ENCODE measurements at regions not wholly inside any gene's neighbourhood (a gene's known extent, or its start where the extent isn't known, plus 50 kb on each side); places are given as distances from the start of the nearest gene placed in this dataset.
"Not testable (repeated sequence)": the region's sequence is repeated elsewhere in the genome, so short reads cannot be mapped to it uniquely, and the experiment has no call there.

- no peaks in the 10 kb centered on the region for H3K79me2 ChIP-seq (ENCODE audit: insufficient read depth, low read length)
- no peak overlapping the region for H3K27ac ChIP-seq (ENCODE audit: low read depth, low read length, poor library complexity, severe bottlenecking)
- no peak overlapping the region for H3K9ac ChIP-seq (ENCODE audit: low read length)
- H3K9me3 ChIP-seq (ENCODE audit: low read length): peaks cover 8% of the 10 kb centered on the region; the same call in 1 of the 2 replicates
- peaks cover 19% of the 10 kb centered on the region for H3K4me1 ChIP-seq (ENCODE audit: insufficient read depth, low read length, severe bottlenecking)
- no peak overlapping the region for H3K4me3 ChIP-seq (ENCODE audit: low read depth, low read length, poor library complexity, severe bottlenecking)
- no peaks in the 10 kb centered on the region for H3K27me3 ChIP-seq (ENCODE audit: insufficient read depth, low read length)
- H3F3A ChIP-seq (ENCODE audit: insufficient read depth, low read length): no peaks in the 10 kb centered on the region
- no peaks in the 10 kb centered on the region for H4K20me1 ChIP-seq (ENCODE audit: insufficient read depth, low read length)
- H3K4me2 ChIP-seq (ENCODE audit: low read length): 0 out of 2 replicates have a peak overlapping the region, but pooled peaks have one; percentile 17
- peak overlapping the region; percentile 88 for H2AFZ ChIP-seq (ENCODE audit: low read length)
- no peaks in the 10 kb centered on the region for H3K9me2 ChIP-seq (ENCODE audit: low read depth, low read length)
- H3K36me3 ChIP-seq (ENCODE audit: insufficient read depth, low read length): no peaks in the 10 kb centered on the region
- no peak for TF ChIP-seq EZH2 (IDR thresholded peaks at IDR 0.05; ENCODE audit: borderline replicate concordance, low read length)
Observed at GRCh38 chr1:194060481-194060880, 874.1 kb upstream of the B3GALT2 start.

- not testable (repeated sequence) for H3K79me2 ChIP-seq (ENCODE audit: insufficient read depth, low read length); H3K4me2 ChIP-seq (ENCODE audit: low read length)
Observed at GRCh38 chr1:194058268-194058667, 871.9 kb upstream of the B3GALT2 start.

GRCh38 chr1:194056169-194056568, 869.8 kb upstream of the B3GALT2 start:
- Histone ChIP-seq H3K79me2 (ENCODE audit: insufficient read depth, low read length) (no peaks in the 10 kb centered on the region), H3K36me3 (ENCODE audit: insufficient read depth, low read length) (no peaks in the 10 kb centered on the region), H3K4me2 (ENCODE audit: low read length) (peak overlapping the region; percentile 15; the same call in 1 of the 2 replicates), H4K20me1 (ENCODE audit: insufficient read depth, low read length) (no peaks in the 10 kb centered on the region), H3K4me3 (ENCODE audit: low read depth, low read length, poor library complexity, severe bottlenecking) (no peak overlapping the region), H3K9ac (ENCODE audit: low read length) (no peak overlapping the region), H3F3A (ENCODE audit: insufficient read depth, low read length) (no peaks in the 10 kb centered on the region; the same call in 1 of the 2 replicates), H3K9me3 (ENCODE audit: low read length) (peaks cover 8% of the 10 kb centered on the region; the same call in 1 of the 2 replicates), H3K4me1 (ENCODE audit: insufficient read depth, low read length, severe bottlenecking) (peaks cover 20% of the 10 kb centered on the region), H3K27me3 (ENCODE audit: insufficient read depth, low read length) (no peaks in the 10 kb centered on the region), H3K27ac (ENCODE audit: low read depth, low read length, poor library complexity, severe bottlenecking) (peak overlapping the region; percentile 20), H2AFZ (ENCODE audit: low read length) (0 out of 2 replicates have a peak overlapping the region, but pooled peaks have one; percentile 43), H3K9me2 (ENCODE audit: low read depth, low read length) (no peaks in the 10 kb centered on the region)
- no peak for TF ChIP-seq EZH2 (IDR thresholded peaks at IDR 0.05; ENCODE audit: borderline replicate concordance, low read length)
- TF ChIP-seq CTCF (IDR thresholded peaks at IDR 0.05; ENCODE audit: low read length): no peak

More at GRCh38 chr1:194058268-194058667, 871.9 kb upstream of the B3GALT2 start:
- not testable (repeated sequence) for H2AFZ ChIP-seq (ENCODE audit: low read length); H3K9me3 ChIP-seq (ENCODE audit: low read length); H3K36me3 ChIP-seq (ENCODE audit: insufficient read depth, low read length); H3K4me3 ChIP-seq (ENCODE audit: low read depth, low read length, poor library complexity, severe bottlenecking); H3F3A ChIP-seq (ENCODE audit: insufficient read depth, low read length); H4K20me1 ChIP-seq (ENCODE audit: insufficient read depth, low read length); H3K9me2 ChIP-seq (ENCODE audit: low read depth, low read length); H3K27me3 ChIP-seq (ENCODE audit: insufficient read depth, low read length); H3K9ac ChIP-seq (ENCODE audit: low read length); H3K27ac ChIP-seq (ENCODE audit: low read depth, low read length, poor library complexity, severe bottlenecking)
- H3K4me1 ChIP-seq (ENCODE audit: insufficient read depth, low read length, severe bottlenecking): peaks cover 20% of the 10 kb centered on the region

- Histone ChIP-seq H3K9me3 (ENCODE audit: low read length) (peaks cover 8% of the 10 kb centered on the region; the same call in 1 of the 2 replicates), H2AFZ (ENCODE audit: low read length) (peak overlapping the region; percentile 12; the same call in 1 of the 2 replicates), H3K27me3 (ENCODE audit: insufficient read depth, low read length) (no peaks in the 10 kb centered on the region), H3K36me3 (ENCODE audit: insufficient read depth, low read length) (no peaks in the 10 kb centered on the region), H3K4me2 (ENCODE audit: low read length) (no peak overlapping the region), H3K27ac (ENCODE audit: low read depth, low read length, poor library complexity, severe bottlenecking) (no peak overlapping the region), H3K9ac (ENCODE audit: low read length) (no peak overlapping the region), H4K20me1 (ENCODE audit: insufficient read depth, low read length) (no peaks in the 10 kb centered on the region), H3F3A (ENCODE audit: insufficient read depth, low read length) (no peaks in the 10 kb centered on the region; the same call in 1 of the 2 replicates), H3K9me2 (ENCODE audit: low read depth, low read length) (no peaks in the 10 kb centered on the region), H3K4me3 (ENCODE audit: low read depth, low read length, poor library complexity, severe bottlenecking) (no peak overlapping the region), H3K79me2 (ENCODE audit: insufficient read depth, low read length) (no peaks in the 10 kb centered on the region), H3K4me1 (ENCODE audit: insufficient read depth, low read length, severe bottlenecking) (peaks cover 18% of the 10 kb centered on the region)
- TF ChIP-seq EZH2 (IDR thresholded peaks at IDR 0.05; ENCODE audit: borderline replicate concordance, low read length) (no peak), CTCF (IDR thresholded peaks at IDR 0.05; ENCODE audit: low read length) (no peak)
Observed at GRCh38 chr1:194055536-194055935, 869.1 kb upstream of the B3GALT2 start.
